ENCODE measurements at regions not wholly inside any gene's neighbourhood (a gene's known extent, or its start where the extent isn't known, plus 50 kb on each side); places are given as distances from the start of the nearest gene placed in this dataset.

DNA sequence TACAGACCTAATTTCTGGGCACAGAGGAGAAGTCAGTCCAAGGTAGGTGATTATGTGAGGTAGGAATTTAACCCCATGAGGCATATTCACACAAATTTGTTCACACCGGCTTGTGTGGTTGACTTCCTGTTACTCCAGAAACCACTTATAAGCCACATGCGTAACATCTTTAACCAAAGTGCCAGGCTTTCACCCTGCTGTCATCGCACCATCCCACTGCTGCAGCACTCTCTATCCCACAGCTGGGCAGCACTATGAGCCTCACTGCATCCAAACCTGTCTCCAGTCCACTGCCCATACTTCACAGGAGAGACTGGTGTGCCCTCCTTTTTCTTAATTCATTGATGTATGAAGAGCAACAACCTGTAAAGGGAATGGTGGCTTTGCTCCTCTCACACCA lies 128.2 kb upstream of the ARGLU1 start:
- no peak for DNase-seq
- intact Hi-C loops (cut with DNase I): no loop called here

DNA sequence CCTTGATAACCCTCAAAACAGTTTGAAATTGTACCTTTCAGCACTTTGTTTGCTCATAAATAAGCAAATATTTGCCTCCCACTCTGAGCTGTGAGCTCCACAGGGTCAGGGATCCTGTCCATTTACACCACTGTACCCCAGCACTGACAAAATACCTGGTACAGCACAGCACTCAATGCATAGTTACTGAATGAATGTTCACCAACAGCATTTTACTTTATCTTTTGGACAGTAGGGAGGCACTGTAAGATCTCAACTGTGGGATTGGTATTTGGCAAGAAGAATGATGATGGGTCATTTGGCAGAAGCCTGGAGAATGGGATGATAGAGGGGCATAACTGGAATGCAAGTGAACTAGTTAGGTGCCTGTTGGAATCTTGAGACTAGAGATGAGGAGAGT lies 127.2 kb upstream of the ARGLU1 start:
- intact Hi-C loops (cut with DNase I): no loop called here

DNA sequence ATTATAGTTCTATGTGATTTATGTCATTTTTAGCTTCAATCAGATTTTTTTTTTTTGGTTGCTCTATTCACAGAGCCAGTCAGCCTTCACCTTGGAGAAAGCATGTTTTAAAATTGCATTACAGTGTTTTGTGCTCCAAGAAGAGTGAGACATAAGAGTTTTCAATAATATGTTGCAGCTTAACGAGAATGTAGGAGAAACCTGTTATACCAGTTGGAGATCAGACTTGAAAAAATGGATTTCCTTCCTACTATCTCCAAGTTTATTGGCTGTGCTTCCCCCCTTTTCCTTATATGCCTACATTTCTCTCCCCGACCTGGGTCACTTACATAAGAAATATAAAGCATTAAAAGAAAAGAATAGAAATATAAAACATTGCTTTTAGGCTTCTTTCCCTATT lies 123.9 kb upstream of the ARGLU1 start:
- DNase-seq: no peak
- intact Hi-C loops (cut with DNase I): no loop called here

More for the DNA sequence above, 127.2 kb upstream of the ARGLU1 start:
- DNase-seq: no peak

DNA sequence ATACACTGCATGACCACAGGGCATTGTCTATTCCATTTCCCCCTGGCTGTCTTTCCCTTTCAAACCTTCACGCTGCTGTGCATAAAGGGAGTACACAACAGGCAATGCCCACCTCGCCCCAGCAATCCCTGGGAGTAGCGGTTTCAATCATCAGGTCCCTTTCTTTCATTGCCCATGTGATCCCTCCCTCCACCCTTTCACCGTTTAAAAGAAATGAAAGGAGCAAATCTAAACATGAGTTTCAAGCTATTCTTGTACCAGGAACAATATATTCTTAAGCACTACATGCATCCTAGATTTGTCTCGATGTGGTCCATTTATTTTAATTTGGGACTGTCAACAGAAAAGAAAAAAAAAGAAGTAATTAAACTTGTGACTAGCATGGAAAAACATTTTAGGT lies 123.4 kb upstream of the ARGLU1 start:
- DNase-seq: no peak
- intact Hi-C loops (cut with DNase I): no loop called here

DNA sequence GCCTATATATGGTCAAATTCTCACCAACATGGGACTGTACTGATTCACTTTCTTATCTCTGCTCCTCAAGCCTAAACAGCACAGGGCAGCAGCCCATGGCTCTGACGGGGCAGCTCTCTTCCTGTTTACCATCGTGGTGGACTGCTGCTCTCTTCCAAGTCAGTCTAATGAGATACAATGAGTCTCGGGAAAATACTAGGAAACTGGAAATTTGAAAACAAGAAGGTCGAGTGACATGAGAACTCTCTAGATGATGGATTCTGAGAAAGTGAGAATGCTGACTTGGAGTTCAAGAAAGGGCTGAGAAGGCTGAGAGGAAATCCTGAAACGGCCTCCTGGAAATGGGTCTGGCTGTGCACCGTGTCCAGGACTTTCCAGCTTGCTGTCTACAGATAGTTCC lies 122.8 kb upstream of the ARGLU1 start:
- intact Hi-C loops (cut with DNase I): no loop called here
- DNase-seq: no peak

DNA sequence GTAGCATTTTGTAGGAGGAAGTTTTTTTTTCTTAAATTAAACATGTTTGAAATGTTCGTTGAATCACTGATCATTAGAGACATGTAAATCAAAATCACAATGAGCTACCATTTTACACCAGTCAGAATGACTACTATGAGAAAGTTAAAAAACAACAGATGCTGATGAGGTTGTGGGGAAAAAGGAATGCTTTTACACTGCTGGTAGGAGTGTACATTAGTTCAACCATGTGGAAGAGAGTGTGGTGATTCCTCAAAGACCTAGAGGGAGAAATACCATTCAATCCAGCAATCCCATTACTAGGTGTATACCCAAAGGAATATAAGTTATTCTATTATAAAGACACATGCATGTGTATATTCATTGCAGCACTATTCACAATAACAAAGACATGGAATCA lies 122.0 kb upstream of the ARGLU1 start:
- DNase-seq: no peak
- intact Hi-C loops (cut with DNase I): no loop called here

DNA sequence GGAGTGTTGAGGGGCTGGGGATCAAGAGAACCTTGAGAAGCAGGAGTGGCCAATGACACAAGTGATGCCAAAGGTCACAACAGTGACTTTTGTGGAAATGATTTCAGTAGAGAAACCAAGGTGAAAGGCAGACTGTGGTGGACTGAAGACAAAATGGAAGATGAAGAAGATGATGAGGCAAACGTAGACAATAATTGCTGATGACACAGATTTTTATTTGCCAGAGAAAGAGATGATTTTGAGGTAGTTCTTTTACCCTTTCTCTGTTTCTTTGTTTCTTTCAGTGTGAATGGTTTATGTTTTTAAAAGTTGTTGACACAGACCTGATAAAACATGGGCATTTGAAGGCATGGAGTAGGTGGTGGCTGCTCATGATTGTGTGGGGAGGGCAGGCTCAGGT lies 121.0 kb upstream of the ARGLU1 start:
- no peak for DNase-seq
- intact Hi-C loops (cut with DNase I): no loop called here

DNA sequence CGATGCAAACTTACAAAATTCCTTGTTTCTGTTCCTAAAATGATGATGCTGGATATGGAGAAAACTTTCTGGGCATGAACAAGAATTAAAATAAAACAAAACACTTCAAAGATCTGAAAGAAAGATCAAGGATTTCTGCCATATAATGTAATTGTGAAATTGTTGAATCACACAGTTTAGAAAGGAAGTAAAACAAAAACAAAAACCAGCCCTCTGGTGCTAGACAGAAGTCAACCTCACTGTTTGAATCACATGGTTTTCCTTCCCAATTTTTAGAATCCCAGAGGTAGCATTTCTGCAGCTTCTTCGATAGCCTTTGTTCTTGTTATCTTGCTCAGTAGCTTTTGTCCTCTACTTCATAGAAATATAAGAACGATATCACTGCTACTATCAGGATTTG lies 118.2 kb upstream of the ARGLU1 start:
- no peak for DNase-seq
- intact Hi-C loops (cut with DNase I): no loop called here

DNA sequence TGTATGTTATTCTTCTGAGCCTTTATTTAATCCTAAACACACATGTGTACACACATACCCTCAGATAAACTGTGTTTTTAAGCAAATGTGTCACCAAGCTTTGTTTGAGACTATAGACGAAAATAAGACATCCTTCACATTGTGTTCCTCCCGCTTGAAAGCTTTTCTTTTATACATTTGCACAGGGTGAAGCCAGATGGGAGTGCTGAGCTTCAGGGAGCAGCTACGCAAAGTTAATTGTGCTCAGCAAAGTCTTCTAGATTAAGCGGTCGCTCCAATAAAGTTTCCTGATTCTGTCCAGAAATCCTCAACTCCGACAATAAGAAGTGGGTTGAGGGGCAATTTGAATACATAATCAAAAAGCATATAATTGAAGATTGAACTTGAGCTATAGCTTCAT lies 117.2 kb upstream of the ARGLU1 start:
- intact Hi-C loops (cut with DNase I): no loop called here
- peak in 7 of 42 donors; percentile 4 to 47 (median 22) for DNase-seq

DNA sequence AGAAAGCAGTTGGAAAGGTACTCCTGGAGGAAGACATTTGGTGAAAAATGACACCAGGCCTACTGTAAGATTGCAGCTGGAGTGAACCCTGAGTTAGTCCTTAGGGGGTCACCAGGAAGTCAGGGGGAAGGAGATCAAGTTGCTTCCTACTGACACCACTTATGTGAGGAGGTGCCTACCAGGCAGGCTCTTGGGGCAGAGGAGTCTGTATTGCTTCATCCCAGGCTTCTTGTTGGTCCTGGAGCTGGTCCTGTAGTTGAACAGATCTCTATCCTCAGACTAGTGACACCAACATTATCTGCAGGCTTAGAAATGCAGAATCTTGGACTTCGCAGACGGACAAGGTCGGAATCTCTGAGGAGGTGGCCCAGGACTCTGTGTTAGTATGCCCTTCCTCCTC lies 116.0 kb upstream of the ARGLU1 start:
- intact Hi-C loops (cut with DNase I): no loop called here
- DNase-seq: no peak

DNA sequence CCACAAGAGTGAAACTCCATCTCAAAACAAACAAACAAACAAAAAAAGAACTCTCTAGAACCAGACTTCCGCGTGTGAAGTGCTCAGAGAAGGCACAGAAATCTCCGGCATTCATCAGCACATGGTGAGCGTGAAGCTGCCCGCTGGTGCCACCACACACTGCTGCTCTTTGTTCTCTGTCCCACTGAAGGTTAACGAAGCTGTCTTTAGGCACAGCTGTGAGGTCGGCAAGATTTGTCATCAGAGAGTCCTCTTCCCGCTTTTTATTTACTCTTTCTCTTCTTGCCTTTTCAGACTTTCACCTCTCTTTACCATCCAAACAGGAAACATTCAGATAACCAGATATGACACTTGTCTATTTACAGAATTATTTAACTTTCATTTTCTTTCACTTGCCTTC lies 115.2 kb upstream of the ARGLU1 start:
- DNase-seq: peak in 24 of 42 donors; percentile 12 to 66 (median 27)
- intact Hi-C loops (cut with DNase I): no loop called here

DNA sequence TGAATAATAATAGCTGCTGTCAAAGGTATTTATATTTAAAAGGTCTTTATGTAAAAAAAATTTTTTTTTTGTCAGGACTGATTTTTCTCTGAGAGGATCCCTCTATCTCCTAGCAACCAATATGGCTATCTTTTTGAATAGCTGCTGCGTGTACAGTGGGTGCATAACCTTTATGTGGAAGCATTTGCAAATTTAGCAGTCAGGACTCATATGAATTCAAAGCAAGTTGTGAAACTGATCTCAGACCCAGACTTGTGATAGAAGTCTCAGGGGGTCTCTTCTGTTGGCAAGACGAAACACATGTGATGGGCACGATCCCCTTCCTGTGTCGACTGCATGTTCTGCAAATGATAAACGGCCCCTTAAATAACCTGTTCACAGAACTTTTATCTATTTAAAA lies 114.1 kb upstream of the ARGLU1 start:
- no peak for DNase-seq

DNA sequence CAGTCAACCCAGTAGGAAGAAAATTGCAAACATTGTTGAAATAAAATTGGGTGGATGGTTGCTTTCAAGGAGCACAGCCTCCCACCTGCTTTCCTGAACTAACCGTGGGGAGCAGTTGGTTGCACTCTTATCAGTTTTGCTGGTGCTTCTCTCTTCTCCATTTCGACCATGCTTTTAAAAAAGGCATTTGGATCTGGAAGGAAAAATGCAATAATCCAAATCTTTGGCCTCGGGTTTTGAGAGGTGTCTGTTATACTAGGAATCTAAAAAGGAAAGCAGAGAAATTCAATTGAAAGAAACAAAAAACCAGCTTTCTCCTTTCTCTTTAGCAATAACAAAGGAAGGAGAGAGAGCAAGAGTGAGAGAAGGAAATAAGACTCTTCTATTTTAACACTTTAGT lies 113.6 kb upstream of the ARGLU1 start:
- intact Hi-C loops (cut with DNase I): no loop called here
- DNase-seq: peak in 3 of 42 donors; percentile 9 to 23 (median 11)

More for the DNA sequence above, 114.1 kb upstream of the ARGLU1 start:
- intact Hi-C loops (cut with DNase I): no loop called here

DNA sequence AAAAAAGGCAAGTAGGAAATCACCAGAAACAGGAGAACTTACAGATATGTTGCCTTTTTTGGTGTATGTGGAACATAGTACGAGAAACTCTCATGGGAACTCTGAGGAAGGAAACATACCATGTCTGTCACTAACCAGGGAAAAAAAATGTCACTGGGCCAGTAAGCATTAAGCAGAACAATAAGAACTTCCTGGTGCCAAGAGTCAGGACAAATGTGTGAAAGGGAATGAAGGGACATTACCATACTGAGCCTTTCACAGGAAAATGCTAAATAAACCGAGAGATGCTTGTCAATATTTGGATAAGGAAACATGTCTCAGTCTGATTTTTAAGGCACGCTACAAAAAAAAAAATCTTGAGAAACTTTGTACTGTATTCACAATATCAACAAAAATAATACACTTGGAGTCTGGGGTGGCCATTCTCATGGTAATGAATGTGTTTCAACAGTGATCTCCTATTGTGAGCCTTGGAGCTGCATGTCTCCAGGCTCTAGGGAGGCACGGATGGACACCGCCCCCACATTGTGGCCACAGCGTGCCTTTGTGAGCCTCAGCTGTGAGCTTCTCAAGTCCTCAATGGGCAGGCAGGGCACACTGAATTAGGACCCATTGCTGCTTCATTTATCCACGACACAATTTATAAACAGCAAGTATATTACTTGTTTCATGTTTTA lies 113.0 kb upstream of the ARGLU1 start:
- peak; percentile 17 to 80 (median 48) for DNase-seq
- intact Hi-C loops (cut with DNase I): no loop called here

DNA sequence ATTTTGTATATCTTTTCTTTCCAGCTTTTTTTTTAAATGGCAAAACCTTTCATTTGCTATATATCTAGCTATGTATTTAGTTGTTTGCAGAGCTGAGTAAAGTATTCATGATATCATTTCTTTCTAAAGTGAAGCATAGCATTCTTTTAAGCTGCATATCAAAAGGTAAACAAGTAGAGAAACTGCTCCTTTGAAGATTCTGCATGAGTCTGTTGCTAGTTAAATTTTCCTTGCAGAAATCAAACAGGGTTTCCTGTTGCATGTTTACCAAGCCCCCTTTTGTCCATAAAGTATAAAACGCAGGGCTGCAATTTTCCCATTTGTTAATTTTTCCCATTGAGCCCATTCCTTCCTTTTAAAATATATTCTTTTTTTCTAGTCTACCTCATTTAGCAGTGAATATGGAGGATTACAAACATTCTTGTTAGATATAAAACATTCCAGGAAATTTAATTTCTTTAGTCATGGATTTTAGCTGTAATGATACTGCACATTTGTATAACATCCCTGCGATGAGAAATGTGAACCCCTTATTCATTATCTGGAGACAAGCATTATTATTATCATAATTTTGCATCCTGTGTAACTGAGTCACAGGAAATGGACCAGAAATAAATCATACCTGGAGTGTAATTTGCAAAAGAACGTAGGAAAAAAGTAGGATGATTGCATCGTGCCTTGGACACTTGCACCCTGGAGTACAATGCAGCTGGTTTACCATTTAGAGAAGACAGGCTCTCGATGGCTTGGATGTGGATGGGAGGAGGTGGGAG lies 110.9 kb upstream of the ARGLU1 start:
- no peak for DNase-seq
- intact Hi-C loops (cut with DNase I): no loop called here

DNA sequence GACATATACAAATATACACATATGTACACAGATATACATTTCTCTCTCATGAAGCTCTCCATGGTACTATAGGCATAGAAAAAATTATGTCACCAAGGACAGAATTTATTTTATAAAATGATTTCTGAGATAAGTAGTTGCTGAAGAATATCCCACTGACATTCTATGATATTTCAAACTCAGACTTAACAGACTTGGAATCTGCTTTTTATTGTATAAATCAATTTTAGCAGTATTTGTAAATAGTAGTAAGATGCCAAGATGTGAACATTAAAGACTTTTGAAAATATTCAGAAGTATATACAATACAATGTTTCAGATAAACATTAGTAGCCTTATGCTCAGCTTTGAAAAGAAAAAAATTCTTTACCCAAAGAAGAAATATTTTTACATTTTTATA lies 107.4 kb upstream of the ARGLU1 start:
- intact Hi-C loops (cut with DNase I): no loop called here
- no peak for DNase-seq

DNA sequence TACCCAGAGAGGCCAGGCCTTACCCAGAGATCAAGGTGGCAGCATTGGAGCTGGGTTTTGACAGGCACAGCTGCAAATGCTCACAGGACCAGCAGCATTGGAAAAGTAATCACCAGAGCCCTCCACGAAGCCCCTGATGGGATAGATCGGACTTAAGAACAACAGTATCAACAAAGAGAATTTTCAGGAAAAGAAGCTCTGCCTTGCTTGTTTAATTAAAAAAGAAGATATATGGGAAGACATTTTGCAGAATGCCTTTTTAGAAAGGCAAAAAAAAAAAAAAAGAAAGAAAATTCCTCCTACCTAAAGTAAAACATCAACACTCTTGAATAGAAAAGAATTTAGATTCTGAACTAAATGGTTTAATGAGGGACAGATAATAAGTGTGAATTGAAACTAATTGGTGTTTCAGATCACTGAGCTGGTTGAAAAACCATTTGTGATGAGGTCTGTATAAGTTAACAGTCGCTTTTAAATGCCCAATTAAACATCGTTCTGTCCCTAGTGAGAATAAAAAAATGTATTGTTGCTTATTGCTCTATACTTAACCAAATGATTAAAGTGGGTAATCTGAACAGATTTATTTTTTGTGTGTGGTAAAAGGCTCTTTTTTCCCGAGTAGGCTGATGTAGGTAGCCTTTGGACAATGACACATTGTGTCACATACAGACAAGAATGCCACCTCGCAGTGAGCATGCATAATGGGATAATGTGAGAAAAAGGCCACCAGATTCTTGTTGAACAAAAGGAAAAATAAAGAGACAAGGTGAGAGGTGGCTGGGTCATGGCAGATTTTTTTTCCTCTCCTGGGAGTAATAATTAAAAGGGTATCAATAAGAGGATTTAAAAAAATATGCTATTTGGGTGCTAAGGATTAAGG lies 93.0 kb upstream of the ARGLU1 start:
- intact Hi-C loops (cut with DNase I): no loop called here
- DNase-seq: no peak

DNA sequence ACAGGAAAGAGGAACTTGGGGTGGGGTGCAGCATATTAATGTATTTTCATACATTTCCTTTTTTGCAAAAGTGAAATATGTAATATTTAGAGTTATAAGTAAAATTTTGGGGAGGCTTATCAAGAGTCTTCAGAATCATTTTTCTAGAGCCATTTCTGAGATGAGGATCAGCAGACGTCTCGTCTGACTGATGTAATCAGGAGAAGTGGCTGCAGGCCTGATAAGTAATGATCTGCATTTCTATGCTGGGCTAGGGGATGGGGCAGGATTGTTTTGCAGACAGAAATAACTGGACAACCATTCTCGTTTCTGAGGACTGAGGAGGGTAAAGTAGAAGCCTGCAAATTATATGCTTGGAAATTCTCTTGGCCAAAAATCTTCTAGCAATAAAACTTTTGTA lies 89.2 kb upstream of the ARGLU1 start:
- DNase-seq: no peak
- intact Hi-C loops (cut with DNase I): no loop called here

DNA sequence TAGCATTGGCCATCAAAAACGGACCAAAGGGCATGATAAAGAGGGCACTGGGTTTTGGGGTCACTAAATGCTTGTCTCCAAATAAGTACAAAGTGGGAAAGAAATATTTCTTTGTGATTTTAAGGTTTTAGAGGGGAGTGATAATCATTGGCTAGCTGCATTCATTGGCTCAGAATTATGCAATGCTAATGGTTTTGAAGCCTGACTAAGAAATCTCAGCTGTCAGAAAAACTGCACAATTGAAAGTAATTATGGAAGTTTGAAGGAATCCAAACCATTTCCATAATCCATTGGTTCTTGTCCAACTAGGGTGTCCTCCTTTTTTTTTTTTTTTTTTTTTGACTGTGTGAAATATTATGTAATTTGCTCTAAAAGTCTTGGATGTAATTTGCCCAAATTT lies 88.2 kb upstream of the ARGLU1 start:
- DNase-seq: no peak
- intact Hi-C loops (cut with DNase I): no loop called here

DNA sequence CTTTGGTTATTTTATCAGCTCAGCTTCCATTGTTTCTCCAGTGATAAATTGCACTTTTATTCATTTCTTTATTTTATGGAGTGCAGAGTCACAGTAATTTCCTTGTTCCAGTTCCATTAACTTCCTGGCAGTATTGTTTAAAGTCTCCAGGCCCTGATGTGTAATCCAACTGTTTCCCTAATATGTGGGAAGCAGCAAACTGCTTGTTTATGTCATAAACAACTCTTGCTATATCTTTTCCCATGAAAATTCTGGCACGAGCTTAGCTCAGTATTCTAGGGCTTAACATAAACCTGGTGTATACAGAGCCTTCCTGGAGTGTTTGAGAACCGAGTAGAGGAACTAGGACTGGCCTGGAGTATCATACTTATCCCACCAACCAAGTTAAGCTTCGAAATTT lies 83.5 kb upstream of the ARGLU1 start:
- intact Hi-C loops (cut with DNase I): no loop called here
- no peak for DNase-seq
